Ascending aorta (tissue), 2 donors: ENCODE measurements at regions not wholly inside any gene's neighbourhood (a gene's known extent, or its start where the extent isn't known, plus 50 kb on each side); places are given as distances from the start of the nearest gene placed in this dataset.

Source experiments
- DNase-seq, 2 donors: peaks; one replicate each; pipeline ENCODE4 v3.0.0-alpha.2; 2019; ENCODE audit warnings: low spot score in 2 of 2
- H3K27ac ChIP-seq, 2 donors: fragments of 200-600 bp; sonication (generic); one replicate each; pipeline ENCODE4 v1.5.1; 2016 to 2017; ENCODE audit warnings: mild to moderate bottlenecking in 1 of 2
- H3K27me3 ChIP-seq: fragments of 200-600 bp; sonication (generic); one replicate; pipeline ENCODE4 v1.5.1; 2017
- H3K36me3 ChIP-seq, 2 donors: fragments of 200-600 bp; sonication (generic); one replicate each; pipeline ENCODE4 v1.5.1; 2016
- H3K4me1 ChIP-seq, 2 donors: fragments of 200-600 bp; sonication (generic); one replicate each; pipeline ENCODE4 v1.5.1; 2016 to 2017; ENCODE audit warnings: mild to moderate bottlenecking in 1 of 2
- H3K4me3 ChIP-seq, 2 donors: fragments of 200-600 bp; sonication (generic); one replicate each; pipeline ENCODE4 v1.5.1; 2016 to 2017; ENCODE audit warnings: mild to moderate bottlenecking in 1 of 2
- H3K9me3 ChIP-seq, 2 donors: fragments of 200-600 bp; sonication (generic); one replicate each; pipeline ENCODE4 v1.5.1; 2016
- intact Hi-C: fragments of 100-400 bp; cut with DNase I; formaldehyde crosslinking; loops from one replicate; pipeline ENCODE4 v1.15.1; 2023
- TF ChIP-seq, protein P1 (sequence below), 3 experiments: fragments of 200-600 bp in 2 of 3; fragments of 450-650 bp in 1 of 3; sonication (generic) in 2 of 3; IDR thresholded peaks; one replicate each; pipeline ENCODE4 v1.5.1; 2016 to 2019; ENCODE audit warnings: antibody characterized with exemption in 3 of 3, mild to moderate bottlenecking in 1 of 3, moderate library complexity in 1 of 3

DNA sequence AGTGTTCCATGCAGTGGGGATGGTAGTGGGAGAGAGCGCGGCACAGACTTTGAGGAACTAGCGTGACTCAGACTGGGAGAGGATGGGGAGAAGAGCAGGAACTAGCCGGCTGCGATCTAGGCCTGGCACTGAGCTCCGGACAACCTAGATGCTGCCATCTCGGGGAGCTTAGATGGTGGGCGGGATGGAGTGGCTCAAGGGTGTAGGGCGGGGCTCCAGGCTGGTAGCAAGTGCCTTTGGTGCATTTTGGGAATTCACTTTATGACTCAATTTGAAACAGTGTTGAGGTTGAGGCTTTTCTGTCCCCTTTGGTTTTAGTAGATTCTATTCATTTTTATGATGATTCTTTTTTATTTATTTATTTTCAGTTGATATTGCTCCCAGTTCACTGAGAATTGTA lies 185.3 kb upstream of the GPR26 start:
- Histone ChIP-seq H3K27me3 (no peaks in the 10 kb centered on the region), H3K36me3 (no peaks in the 10 kb centered on the region), H3K4me1 (no peaks in the 10 kb centered on the region), H3K27ac (no peak overlapping the region), H3K4me3 (no peak overlapping the region), H3K9me3 (no peaks in the 10 kb centered on the region)
- TF ChIP-seq, protein P1, sequence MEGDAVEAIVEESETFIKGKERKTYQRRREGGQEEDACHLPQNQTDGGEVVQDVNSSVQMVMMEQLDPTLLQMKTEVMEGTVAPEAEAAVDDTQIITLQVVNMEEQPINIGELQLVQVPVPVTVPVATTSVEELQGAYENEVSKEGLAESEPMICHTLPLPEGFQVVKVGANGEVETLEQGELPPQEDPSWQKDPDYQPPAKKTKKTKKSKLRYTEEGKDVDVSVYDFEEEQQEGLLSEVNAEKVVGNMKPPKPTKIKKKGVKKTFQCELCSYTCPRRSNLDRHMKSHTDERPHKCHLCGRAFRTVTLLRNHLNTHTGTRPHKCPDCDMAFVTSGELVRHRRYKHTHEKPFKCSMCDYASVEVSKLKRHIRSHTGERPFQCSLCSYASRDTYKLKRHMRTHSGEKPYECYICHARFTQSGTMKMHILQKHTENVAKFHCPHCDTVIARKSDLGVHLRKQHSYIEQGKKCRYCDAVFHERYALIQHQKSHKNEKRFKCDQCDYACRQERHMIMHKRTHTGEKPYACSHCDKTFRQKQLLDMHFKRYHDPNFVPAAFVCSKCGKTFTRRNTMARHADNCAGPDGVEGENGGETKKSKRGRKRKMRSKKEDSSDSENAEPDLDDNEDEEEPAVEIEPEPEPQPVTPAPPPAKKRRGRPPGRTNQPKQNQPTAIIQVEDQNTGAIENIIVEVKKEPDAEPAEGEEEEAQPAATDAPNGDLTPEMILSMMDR (IDR thresholded peaks at IDR 0.05): no peak
- no peak for DNase-seq
- intact Hi-C loops: no loop called here

DNA sequence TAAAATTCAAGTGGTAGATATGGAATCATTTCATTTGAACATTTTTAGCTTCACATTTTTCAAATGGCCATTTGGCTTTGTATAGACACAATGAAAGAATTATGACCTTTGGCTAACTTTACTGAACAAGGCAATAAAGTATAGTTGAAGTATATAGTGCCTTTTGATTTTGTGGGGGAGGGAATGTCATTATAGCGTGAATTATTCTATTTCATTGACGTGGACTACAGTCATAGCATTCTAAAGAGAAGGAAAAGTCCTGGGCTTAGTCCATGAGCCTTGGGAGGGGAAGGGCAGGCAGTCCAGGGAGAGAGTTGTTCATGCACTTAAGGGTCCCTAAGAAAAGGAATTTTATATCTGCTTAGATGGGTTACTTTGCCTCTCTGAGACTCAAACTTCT lies 181.4 kb upstream of the GPR26 start:
- no peak for DNase-seq
- no peaks in the 10 kb centered on the region for H3K27me3 ChIP-seq
- TF ChIP-seq, protein P1 (IDR thresholded peaks at IDR 0.05): no peak
- no peaks in the 10 kb centered on the region for H3K36me3 ChIP-seq
- H3K27ac ChIP-seq: no peak overlapping the region
- H3K9me3 ChIP-seq: no peaks in the 10 kb centered on the region
- H3K4me1 ChIP-seq: no peaks in the 10 kb centered on the region
- H3K4me3 ChIP-seq: no peak overlapping the region
- intact Hi-C loops: no loop called here

DNA sequence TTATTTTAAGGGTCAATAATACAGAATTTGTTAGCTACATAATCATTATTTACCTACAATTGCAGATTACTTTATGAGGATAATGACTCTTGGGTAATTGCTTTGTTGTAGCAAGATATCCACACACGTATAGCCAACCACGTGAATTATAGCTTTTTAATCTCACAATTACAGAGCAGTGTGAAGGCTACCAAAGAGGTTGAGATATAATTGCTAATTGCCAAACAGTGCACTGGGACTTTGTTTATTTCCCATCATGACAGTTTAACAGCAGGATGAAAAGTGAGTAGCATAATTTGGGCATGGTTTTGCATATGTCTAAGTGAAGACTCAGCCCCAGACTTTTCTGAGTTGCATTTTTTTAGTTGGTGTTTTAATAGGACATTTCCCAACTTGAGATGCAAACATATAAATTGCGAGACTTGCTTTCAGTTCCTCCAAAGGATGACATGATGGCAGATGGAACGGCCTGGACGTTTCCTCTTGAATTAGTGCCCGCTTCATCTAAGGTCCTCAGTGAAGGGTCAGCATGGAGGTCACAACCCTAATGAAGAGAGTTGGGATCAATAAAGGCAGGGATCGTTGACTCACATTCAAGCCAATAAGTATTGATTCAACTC lies 180.7 kb upstream of the GPR26 start:
- intact Hi-C loops: no loop called here
- DNase-seq: no peak
- Histone ChIP-seq H3K36me3 (no peaks in the 10 kb centered on the region), H3K27me3 (no peaks in the 10 kb centered on the region), H3K27ac (no peak overlapping the region), H3K4me1 (no peaks in the 10 kb centered on the region), H3K9me3 (no peaks in the 10 kb centered on the region), H3K4me3 (no peak overlapping the region)
- TF ChIP-seq, protein P1 (IDR thresholded peaks at IDR 0.05): no peak

- TF ChIP-seq, protein P1 (IDR thresholded peaks at IDR 0.05): no peak
- no peak overlapping the region for H3K4me3 ChIP-seq
- no peaks in the 10 kb centered on the region for H3K27me3 ChIP-seq
- no peaks in the 10 kb centered on the region for H3K4me1 ChIP-seq
- no peak overlapping the region for H3K27ac ChIP-seq
- no peaks in the 10 kb centered on the region for H3K9me3 ChIP-seq
- no peak for DNase-seq
- H3K36me3 ChIP-seq: no peaks in the 10 kb centered on the region
- intact Hi-C loops: no loop called here
These were observed 177.7 kb upstream of the GPR26 start for GRCh38 chr10:123488436-123488835.

GRCh38 chr10:123491364-123491763 lies 174.8 kb upstream of the GPR26 start:
- Histone ChIP-seq H3K9me3 (no peaks in the 10 kb centered on the region), H3K4me1 (no peaks in the 10 kb centered on the region), H3K36me3 (no peaks in the 10 kb centered on the region), H3K27ac (no peak overlapping the region), H3K27me3 (no peaks in the 10 kb centered on the region), H3K4me3 (no peak overlapping the region)
- intact Hi-C loops: no loop called here
- TF ChIP-seq, protein P1 (IDR thresholded peaks at IDR 0.05): no peak
- DNase-seq: no peak

DNA sequence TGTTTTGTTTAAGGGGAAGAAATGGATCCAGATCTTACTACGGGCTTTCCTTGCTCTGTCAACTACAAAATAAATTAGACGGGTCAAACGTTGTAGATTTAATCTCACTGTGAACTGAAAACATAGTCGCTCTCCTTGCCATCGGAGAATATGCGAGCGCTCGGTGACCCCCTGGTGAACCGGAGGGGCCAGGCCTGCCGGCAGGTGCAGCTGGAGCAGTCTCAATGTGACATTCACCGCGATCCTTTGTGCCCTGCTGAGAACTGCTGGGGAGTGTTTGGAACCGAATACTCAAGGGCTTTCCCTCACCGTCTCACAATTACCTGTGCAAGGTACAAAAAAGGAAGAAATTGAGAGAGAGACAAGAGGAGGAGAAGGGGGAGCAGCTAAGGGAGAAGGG lies 174.1 kb upstream of the GPR26 start:
- DNase-seq: no peak
- intact Hi-C loops: no loop called here
- Histone ChIP-seq H3K27ac (no peak overlapping the region), H3K36me3 (no peaks in the 10 kb centered on the region), H3K4me3 (no peak overlapping the region), H3K27me3 (no peaks in the 10 kb centered on the region), H3K4me1 (no peaks in the 10 kb centered on the region), H3K9me3 (no peaks in the 10 kb centered on the region)
- TF ChIP-seq, protein P1 (IDR thresholded peaks at IDR 0.05): no peak
